PC-9 (cell line): ENCODE measurements at regions not wholly inside any gene's neighbourhood (a gene's known extent, or its start where the extent isn't known, plus 50 kb on each side); places are given as distances from the start of the nearest gene placed in this dataset.

ENCODE experiments used
- EZH2 ChIP-seq: fragments of 200-600 bp; sonication (generic); IDR thresholded peaks from 2 replicates; pipeline ENCODE4 v1.8.0; 2017; ENCODE audit warnings: antibody characterized with exemption, low read depth
- TF ChIP-seq, protein P1 (sequence below): fragments of 200-600 bp; sonication (generic); conservative IDR thresholded peaks from 2 replicates; pipeline ENCODE4 v1.6.1; 2017; ENCODE audit warnings: mixed run types, antibody characterized with exemption, mild to moderate bottlenecking, moderate library complexity

GRCh38 chr22:16699326-16699725 is 106.7 kb upstream of the CCT8L2 start:
- TF ChIP-seq, protein P1, sequence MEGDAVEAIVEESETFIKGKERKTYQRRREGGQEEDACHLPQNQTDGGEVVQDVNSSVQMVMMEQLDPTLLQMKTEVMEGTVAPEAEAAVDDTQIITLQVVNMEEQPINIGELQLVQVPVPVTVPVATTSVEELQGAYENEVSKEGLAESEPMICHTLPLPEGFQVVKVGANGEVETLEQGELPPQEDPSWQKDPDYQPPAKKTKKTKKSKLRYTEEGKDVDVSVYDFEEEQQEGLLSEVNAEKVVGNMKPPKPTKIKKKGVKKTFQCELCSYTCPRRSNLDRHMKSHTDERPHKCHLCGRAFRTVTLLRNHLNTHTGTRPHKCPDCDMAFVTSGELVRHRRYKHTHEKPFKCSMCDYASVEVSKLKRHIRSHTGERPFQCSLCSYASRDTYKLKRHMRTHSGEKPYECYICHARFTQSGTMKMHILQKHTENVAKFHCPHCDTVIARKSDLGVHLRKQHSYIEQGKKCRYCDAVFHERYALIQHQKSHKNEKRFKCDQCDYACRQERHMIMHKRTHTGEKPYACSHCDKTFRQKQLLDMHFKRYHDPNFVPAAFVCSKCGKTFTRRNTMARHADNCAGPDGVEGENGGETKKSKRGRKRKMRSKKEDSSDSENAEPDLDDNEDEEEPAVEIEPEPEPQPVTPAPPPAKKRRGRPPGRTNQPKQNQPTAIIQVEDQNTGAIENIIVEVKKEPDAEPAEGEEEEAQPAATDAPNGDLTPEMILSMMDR = no peak
- no peak for TF ChIP-seq EZH2
